ENCODE measurements at regions not wholly inside any gene's neighbourhood (a gene's known extent, or its start where the extent isn't known, plus 50 kb on each side); places are given as distances from the start of the nearest gene placed in this dataset.
"Not testable (repeated sequence)": the region's sequence is repeated elsewhere in the genome, so short reads cannot be mapped to it uniquely, and the experiment has no call there.

- DNase-seq (ENCODE audit: low read depth in 3 of 3, low spot score in 2 of 3) = no peak
Measured at GRCh38 chr15:87681104-87681503, 575.4 kb downstream of the NTRK3 start.

- no peak for DNase-seq (ENCODE audit: low read depth in 3 of 3, low spot score in 2 of 3)
Measured at GRCh38 chr15:87680208-87680607, 576.3 kb downstream of the NTRK3 start.

GRCh38 chr15:87675271-87675670 lies 581.3 kb downstream of the NTRK3 start:
- DNase-seq (ENCODE audit: low read depth in 3 of 3, low spot score in 2 of 3) = no peak

GRCh38 chr15:87672309-87673288 lies 583.9 kb downstream of the NTRK3 start:
- no peak for DNase-seq (ENCODE audit: low read depth in 3 of 3, low spot score in 2 of 3)

GRCh38 chr15:87671289-87671688 lies 585.2 kb downstream of the NTRK3 start:
- DNase-seq (ENCODE audit: low read depth in 3 of 3, low spot score in 2 of 3) = no peak

GRCh38 chr15:87669846-87670245 lies 586.7 kb downstream of the NTRK3 start:
- DNase-seq (ENCODE audit: low read depth in 3 of 3, low spot score in 2 of 3) = no peak

GRCh38 chr15:87668768-87669564 lies 587.6 kb downstream of the NTRK3 start:
- not testable (repeated sequence) for DNase-seq (ENCODE audit: low read depth in 3 of 3, low spot score in 2 of 3)

- no peak for DNase-seq (ENCODE audit: low read depth in 3 of 3, low spot score in 2 of 3)
Measured at GRCh38 chr15:87667643-87668042, 588.9 kb downstream of the NTRK3 start.

GRCh38 chr15:87662575-87662974 lies 594.0 kb downstream of the NTRK3 start:
- DNase-seq (ENCODE audit: low read depth in 3 of 3, low spot score in 2 of 3) = no peak

GRCh38 chr15:87661454-87662355 lies 594.8 kb downstream of the NTRK3 start:
- DNase-seq (ENCODE audit: low read depth in 3 of 3, low spot score in 2 of 3) = no peak

- DNase-seq (ENCODE audit: low read depth in 3 of 3, low spot score in 2 of 3) = no peak
Measured at GRCh38 chr15:87660251-87661129, 596.0 kb downstream of the NTRK3 start.

- DNase-seq (ENCODE audit: low read depth in 3 of 3, low spot score in 2 of 3) = no peak
Measured at GRCh38 chr15:87656372-87656771, 600.2 kb downstream of the NTRK3 start.

- no peak for DNase-seq (ENCODE audit: low read depth in 3 of 3, low spot score in 2 of 3)
Measured at GRCh38 chr15:87653646-87654045, 602.9 kb downstream of the NTRK3 start.

GRCh38 chr15:87649175-87649574 lies 607.4 kb downstream of the NTRK3 start:
- no peak for DNase-seq (ENCODE audit: low read depth in 3 of 3, low spot score in 2 of 3)

- no peak for DNase-seq (ENCODE audit: low read depth in 3 of 3, low spot score in 2 of 3)
Measured at GRCh38 chr15:87648278-87648677, 608.3 kb downstream of the NTRK3 start.

- DNase-seq (ENCODE audit: low read depth in 3 of 3, low spot score in 2 of 3) = no peak
Measured at GRCh38 chr15:87645723-87646122, 610.8 kb downstream of the NTRK3 start.

- not testable (repeated sequence) for DNase-seq (ENCODE audit: low read depth in 3 of 3, low spot score in 2 of 3)
Measured at GRCh38 chr15:87642997-87643396, 613.5 kb downstream of the NTRK3 start.

GRCh38 chr15:87639305-87640011 lies 617.1 kb downstream of the NTRK3 start:
- no peak for DNase-seq (ENCODE audit: low read depth in 3 of 3, low spot score in 2 of 3)

GRCh38 chr15:87638554-87639083 lies 617.9 kb downstream of the NTRK3 start:
- no peak for DNase-seq (ENCODE audit: low read depth in 3 of 3, low spot score in 2 of 3)

All from right renal cortex interstitium (tissue), 3 donors.